ENCODE measurements at regions not wholly inside any gene's neighbourhood (a gene's known extent, or its start where the extent isn't known, plus 50 kb on each side); places are given as distances from the start of the nearest gene placed in this dataset.

DNA sequence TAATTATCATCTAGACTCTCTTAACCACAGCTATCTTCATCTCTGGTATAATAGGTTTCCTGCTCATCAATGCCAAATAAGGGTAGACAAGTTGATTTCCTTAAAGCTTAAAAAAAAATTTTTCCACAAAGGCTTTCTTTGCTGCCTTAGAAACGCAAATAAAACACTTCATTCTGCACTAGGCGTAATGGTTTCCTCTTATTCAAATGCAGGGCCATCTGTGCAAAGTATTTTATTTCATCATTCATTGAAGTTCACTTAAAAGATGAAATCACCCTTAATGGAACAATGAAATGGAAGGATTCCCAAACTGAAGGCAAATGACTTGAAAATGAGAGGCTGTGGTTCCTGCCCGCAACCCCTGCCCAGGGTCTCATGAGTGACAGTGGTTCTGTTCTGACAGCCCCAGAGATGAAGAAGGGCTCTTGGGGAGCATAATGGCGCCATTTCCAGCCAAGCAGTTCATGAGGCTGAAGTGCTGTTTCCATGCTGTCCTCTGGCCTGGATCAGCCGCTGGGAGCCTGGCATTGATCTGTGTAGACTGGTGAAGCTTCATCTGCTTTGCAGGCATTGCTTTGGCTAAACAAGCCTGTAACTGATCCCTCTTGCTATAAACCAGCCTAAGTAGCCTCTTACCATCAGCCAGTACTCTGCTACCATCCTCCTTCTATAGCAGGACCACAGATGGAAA is 276.9 kb upstream of the WWC1 start:
- Histone ChIP-seq H3K36me3 (ENCODE audit: control insufficient read depth in 5 of 5, insufficient read depth in 5 of 5, low read length in 5 of 5) (no peaks in the 10 kb centered on the region), H3K4me1 (ENCODE audit: control insufficient read depth in 5 of 5, insufficient read depth in 5 of 5, low read length in 5 of 5) (no peaks in the 10 kb centered on the region), H3K27ac (ENCODE audit: low read depth, low read length) (no peak overlapping the region), H3K27me3 (ENCODE audit: control insufficient read depth in 5 of 5, insufficient read depth in 4 of 5, low read length in 5 of 5) (no peaks in the 10 kb centered on the region), H3K9me3 (ENCODE audit: control insufficient read depth in 5 of 5, low read length in 5 of 5) (no peaks in the 10 kb centered on the region), H3K4me3 (ENCODE audit: low read depth in 1 of 5, low read length in 5 of 5) (no peak overlapping the region), H3K9ac (ENCODE audit: low read length in 5 of 5) (no peak overlapping the region)

DNA sequence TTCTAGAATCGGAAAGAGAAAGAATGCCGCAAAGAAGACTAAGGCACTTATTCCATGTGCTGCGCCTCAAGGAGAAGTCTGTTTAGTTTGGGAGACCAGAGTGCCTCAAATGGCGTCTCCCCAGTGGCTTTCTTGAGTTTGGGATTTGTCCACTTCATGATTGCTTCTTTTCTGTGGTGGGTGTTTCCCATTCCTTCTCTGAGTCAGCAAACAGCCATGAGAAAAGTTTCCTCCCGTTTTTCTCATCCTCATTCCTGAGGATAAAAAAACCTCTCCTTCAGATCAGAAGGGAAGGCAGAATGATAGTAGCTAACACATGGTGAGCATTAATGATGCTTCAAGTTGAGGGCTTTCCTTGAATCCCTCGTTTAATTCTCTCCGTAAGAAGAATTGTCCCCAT is 275.9 kb upstream of the WWC1 start:
- Histone ChIP-seq H3K9ac (ENCODE audit: low read length in 5 of 5) (no peak overlapping the region), H3K27ac (ENCODE audit: low read depth, low read length) (no peak overlapping the region), H3K4me3 (ENCODE audit: low read depth in 1 of 5, low read length in 5 of 5) (no peak overlapping the region), H3K27me3 (ENCODE audit: control insufficient read depth in 5 of 5, insufficient read depth in 4 of 5, low read length in 5 of 5) (no peaks in the 10 kb centered on the region), H3K4me1 (ENCODE audit: control insufficient read depth in 5 of 5, insufficient read depth in 5 of 5, low read length in 5 of 5) (no peaks in the 10 kb centered on the region), H3K9me3 (ENCODE audit: control insufficient read depth in 5 of 5, low read length in 5 of 5) (no peaks in the 10 kb centered on the region), H3K36me3 (ENCODE audit: control insufficient read depth in 5 of 5, insufficient read depth in 5 of 5, low read length in 5 of 5) (no peaks in the 10 kb centered on the region)

DNA sequence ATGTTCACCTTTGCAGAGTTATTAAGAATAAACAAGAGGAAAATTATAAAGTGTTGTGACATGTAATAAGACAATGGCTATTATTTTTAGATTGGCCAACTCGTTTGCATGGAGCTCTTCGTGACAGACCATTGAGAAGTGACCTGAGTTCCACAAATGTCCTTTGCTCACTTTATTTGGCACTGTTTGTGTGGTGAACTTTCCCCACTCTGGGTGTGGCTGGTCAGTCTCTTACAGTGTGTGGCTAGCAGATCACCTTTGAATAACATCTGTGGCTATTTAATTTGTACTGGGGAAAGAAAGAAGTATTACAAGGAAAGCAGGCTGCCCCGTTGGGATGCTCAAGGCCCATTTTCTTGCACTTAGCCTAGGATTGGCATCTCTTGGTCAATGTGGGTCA is 274.1 kb upstream of the WWC1 start:
- Histone ChIP-seq H3K4me3 (ENCODE audit: low read depth in 1 of 5, low read length in 5 of 5) (no peak overlapping the region), H3K4me1 (ENCODE audit: control insufficient read depth in 5 of 5, insufficient read depth in 5 of 5, low read length in 5 of 5) (no peaks in the 10 kb centered on the region), H3K9me3 (ENCODE audit: control insufficient read depth in 5 of 5, low read length in 5 of 5) (no peaks in the 10 kb centered on the region), H3K9ac (ENCODE audit: low read length in 5 of 5) (no peak overlapping the region), H3K27me3 (ENCODE audit: control insufficient read depth in 5 of 5, insufficient read depth in 4 of 5, low read length in 5 of 5) (no peaks in the 10 kb centered on the region), H3K36me3 (ENCODE audit: control insufficient read depth in 5 of 5, insufficient read depth in 5 of 5, low read length in 5 of 5) (no peaks in the 10 kb centered on the region), H3K27ac (ENCODE audit: low read depth, low read length) (no peak overlapping the region)

DNA sequence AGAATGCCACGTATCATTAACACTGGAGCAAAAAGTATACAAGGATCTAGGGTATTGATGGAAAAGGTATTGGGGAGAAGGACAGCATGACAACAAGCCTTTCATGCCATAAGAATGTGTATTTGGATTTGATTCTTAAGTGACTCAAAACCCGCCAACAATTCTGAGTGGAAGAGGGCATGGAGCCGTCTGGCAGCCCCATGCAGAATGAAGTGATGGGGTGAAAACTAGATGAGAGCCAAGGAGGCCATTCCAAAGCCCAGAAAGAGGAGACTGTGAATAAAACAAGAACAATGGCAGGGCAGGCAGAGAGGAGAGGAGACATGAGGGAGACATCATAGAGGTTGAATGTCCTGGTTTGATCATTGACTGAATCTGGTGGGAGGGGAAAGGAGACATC is 272.3 kb upstream of the WWC1 start:
- Histone ChIP-seq H3K27ac (ENCODE audit: low read depth, low read length) (no peak overlapping the region), H3K4me1 (ENCODE audit: control insufficient read depth in 5 of 5, insufficient read depth in 5 of 5, low read length in 5 of 5) (no peaks in the 10 kb centered on the region), H3K9me3 (ENCODE audit: control insufficient read depth in 5 of 5, low read length in 5 of 5) (no peaks in the 10 kb centered on the region), H3K4me3 (ENCODE audit: low read depth in 1 of 5, low read length in 5 of 5) (no peak overlapping the region), H3K9ac (ENCODE audit: low read length in 5 of 5) (no peak overlapping the region), H3K27me3 (ENCODE audit: control insufficient read depth in 5 of 5, insufficient read depth in 4 of 5, low read length in 5 of 5) (no peaks in the 10 kb centered on the region), H3K36me3 (ENCODE audit: control insufficient read depth in 5 of 5, insufficient read depth in 5 of 5, low read length in 5 of 5) (no peaks in the 10 kb centered on the region)

DNA sequence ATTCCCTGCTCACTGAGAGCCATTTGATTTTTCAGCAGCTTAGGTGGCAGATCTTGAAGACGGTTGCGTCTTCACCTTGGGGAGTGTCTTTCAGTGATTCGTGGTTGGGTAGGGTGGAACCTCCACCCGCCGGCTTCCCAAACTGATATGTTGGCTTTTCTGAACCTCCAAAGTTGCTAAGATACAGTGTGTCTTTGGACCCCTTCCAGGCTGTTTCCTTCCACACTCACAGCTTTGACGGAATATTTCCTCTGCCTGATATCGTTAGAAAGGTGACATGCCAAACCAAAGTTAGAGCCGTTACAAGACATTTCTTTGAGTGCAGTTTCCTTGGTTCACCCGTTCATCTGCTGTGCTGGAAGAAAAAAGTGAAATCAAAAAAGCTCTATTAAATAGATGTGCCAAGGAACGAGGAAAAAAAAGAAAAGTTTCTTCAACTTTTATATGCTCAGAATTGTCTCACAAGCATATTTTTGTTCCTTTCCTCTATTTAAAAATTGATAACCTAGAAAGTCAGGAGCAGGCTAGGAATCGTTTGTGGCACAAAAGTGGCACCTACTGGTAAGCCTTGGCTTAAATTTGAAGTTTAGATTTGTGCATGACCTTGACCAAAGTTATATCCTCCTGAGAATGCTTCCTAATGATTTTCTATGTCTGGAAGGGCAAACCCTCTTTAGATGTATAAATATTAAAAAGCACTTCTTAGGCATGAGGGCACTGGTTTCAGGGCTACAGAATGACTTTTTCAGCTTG is 270.7 kb upstream of the WWC1 start:
- H3K9me3 ChIP-seq (ENCODE audit: control insufficient read depth in 5 of 5, low read length in 5 of 5): no peaks in the 10 kb centered on the region
- H3K4me1 ChIP-seq (ENCODE audit: control insufficient read depth in 5 of 5, insufficient read depth in 5 of 5, low read length in 5 of 5): no peaks in the 10 kb centered on the region
- H3K4me3 ChIP-seq (ENCODE audit: low read depth in 1 of 5, low read length in 5 of 5): no peak overlapping the region
- H3K9ac ChIP-seq (ENCODE audit: low read length in 5 of 5): no peak overlapping the region
- H3K36me3 ChIP-seq (ENCODE audit: control insufficient read depth in 5 of 5, insufficient read depth in 5 of 5, low read length in 5 of 5): no peaks in the 10 kb centered on the region
- H3K27me3 ChIP-seq (ENCODE audit: control insufficient read depth in 5 of 5, insufficient read depth in 4 of 5, low read length in 5 of 5): no peaks in the 10 kb centered on the region
- H3K27ac ChIP-seq (ENCODE audit: low read depth, low read length): no peak overlapping the region

DNA sequence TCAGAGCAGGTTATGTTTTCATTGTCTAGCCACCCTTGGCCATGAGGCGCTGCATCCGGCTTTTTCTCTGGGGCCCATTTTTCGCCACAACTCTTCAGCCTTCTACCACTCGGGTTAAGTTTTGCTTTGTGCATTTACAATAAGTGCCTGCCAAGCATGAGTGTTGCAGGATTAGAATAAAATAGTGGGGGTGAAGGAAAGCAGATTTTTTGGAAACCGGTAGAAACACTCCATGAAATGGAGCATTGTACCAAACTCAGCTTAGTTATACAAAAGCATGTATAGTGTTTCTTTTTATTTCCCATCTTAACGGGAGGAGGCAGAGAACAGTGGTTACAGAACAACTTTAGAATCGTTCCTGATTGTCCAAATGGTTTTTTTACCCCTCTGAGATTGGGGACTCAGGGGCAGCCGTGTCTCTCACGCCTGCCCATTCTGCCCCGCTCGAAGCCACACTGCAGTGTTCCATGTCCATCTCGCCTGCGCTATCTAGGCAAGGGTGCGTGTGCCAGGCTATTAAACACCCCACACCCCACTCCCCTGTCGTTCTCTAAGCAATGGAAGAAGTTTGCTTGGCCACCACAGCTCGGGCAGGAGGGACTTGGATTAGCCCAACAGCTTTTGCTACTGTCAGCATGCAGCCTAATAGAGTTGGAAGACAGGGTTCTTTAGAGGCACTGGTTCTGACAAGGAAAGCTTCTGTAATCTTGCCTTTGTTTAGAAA is 268.8 kb upstream of the WWC1 start:
- Histone ChIP-seq H3K9ac (ENCODE audit: low read length in 5 of 5) (no peak overlapping the region), H3K27ac (ENCODE audit: low read depth, low read length) (no peak overlapping the region), H3K4me3 (ENCODE audit: low read depth in 1 of 5, low read length in 5 of 5) (no peak overlapping the region)

DNA sequence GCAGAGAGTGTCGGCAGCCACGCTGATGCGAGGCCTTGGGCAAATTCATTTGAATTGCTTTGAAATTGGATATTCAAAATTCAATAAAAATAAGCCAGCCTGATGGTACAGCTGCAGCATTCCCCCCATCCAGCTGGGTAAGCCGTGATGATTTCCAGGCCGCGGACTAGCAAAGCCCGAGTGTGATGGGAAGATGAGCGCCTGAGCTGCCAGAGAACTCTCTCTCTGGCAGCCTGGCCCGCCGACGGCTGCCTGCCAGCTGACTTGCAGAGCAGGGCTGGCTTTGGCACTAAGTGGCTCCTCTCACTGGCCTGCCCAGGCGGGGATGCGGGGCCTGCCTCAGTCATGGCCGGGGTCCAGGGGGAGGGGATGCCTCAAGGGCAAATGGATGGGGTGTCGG is 268.3 kb upstream of the WWC1 start:
- Histone ChIP-seq H3K36me3 (ENCODE audit: control insufficient read depth in 5 of 5, insufficient read depth in 5 of 5, low read length in 5 of 5) (no peaks in the 10 kb centered on the region), H3K9me3 (ENCODE audit: control insufficient read depth in 5 of 5, low read length in 5 of 5) (no peaks in the 10 kb centered on the region), H3K4me3 (ENCODE audit: low read depth in 1 of 5, low read length in 5 of 5) (no peak overlapping the region), H3K27ac (ENCODE audit: low read depth, low read length) (no peak overlapping the region), H3K4me1 (ENCODE audit: control insufficient read depth in 5 of 5, insufficient read depth in 5 of 5, low read length in 5 of 5) (no peaks in the 10 kb centered on the region), H3K9ac (ENCODE audit: low read length in 5 of 5) (no peak overlapping the region), H3K27me3 (ENCODE audit: control insufficient read depth in 5 of 5, insufficient read depth in 4 of 5, low read length in 5 of 5) (no peaks in the 10 kb centered on the region)

More for the DNA sequence above, 268.8 kb upstream of the WWC1 start:
- no peaks in the 10 kb centered on the region for H3K36me3 ChIP-seq (ENCODE audit: control insufficient read depth in 5 of 5, insufficient read depth in 5 of 5, low read length in 5 of 5)
- no peaks in the 10 kb centered on the region for H3K4me1 ChIP-seq (ENCODE audit: control insufficient read depth in 5 of 5, insufficient read depth in 5 of 5, low read length in 5 of 5)
- no peaks in the 10 kb centered on the region for H3K9me3 ChIP-seq (ENCODE audit: control insufficient read depth in 5 of 5, low read length in 5 of 5)
- H3K27me3 ChIP-seq (ENCODE audit: control insufficient read depth in 5 of 5, insufficient read depth in 4 of 5, low read length in 5 of 5): no peaks in the 10 kb centered on the region

DNA sequence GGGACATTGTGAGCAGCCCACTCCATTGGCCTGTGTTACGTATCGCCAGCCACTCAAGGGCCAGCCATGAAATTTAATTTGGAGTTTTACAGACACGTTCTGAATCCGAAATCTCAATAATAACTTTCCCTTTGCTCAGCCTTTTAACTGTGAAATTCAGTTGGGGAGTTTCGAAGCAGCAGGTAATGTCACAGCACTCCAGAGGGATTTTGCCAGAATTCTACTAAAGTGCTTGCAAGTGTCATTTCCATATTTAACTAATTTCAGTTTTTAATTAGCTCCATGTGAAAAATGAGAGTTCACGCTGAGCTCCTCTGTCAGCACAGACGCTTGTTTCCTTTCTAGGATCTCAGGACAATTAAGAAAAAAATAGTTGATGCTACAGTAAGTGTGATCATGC is 267.1 kb upstream of the WWC1 start:
- Histone ChIP-seq H3K36me3 (ENCODE audit: control insufficient read depth in 5 of 5, insufficient read depth in 5 of 5, low read length in 5 of 5) (no peaks in the 10 kb centered on the region), H3K4me1 (ENCODE audit: control insufficient read depth in 5 of 5, insufficient read depth in 5 of 5, low read length in 5 of 5) (no peaks in the 10 kb centered on the region), H3K27me3 (ENCODE audit: control insufficient read depth in 5 of 5, insufficient read depth in 4 of 5, low read length in 5 of 5) (no peaks in the 10 kb centered on the region), H3K9me3 (ENCODE audit: control insufficient read depth in 5 of 5, low read length in 5 of 5) (peaks cover 0 to 6% (median 0%) of the 10 kb centered on the region in 5 donors), H3K4me3 (ENCODE audit: low read depth in 1 of 5, low read length in 5 of 5) (no peak overlapping the region), H3K9ac (ENCODE audit: low read length in 5 of 5) (no peak overlapping the region), H3K27ac (ENCODE audit: low read depth, low read length) (no peak overlapping the region)

DNA sequence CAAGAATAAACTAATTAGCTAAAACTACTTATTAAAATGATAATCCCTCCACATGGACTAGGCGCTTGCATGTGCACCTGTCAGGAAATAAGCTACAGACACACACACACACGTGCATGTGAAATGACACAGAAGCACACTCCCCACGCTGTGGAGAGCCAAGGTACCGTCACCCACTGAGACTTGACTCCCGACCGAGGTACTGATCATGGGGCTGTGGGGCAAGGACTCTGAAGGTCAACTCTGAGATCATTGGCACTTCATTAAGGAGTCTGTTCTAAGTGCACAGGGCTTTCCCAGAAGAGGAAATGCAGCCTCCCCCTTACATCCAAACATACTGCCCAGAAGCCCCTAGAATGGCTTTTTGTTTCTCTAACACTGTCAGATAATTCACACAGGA is 264.4 kb upstream of the WWC1 start:
- Histone ChIP-seq H3K4me1 (ENCODE audit: control insufficient read depth in 5 of 5, insufficient read depth in 5 of 5, low read length in 5 of 5) (no peaks in the 10 kb centered on the region), H3K27ac (ENCODE audit: low read depth, low read length) (no peak overlapping the region), H3K9ac (ENCODE audit: low read length in 5 of 5) (no peak overlapping the region), H3K27me3 (ENCODE audit: control insufficient read depth in 5 of 5, insufficient read depth in 4 of 5, low read length in 5 of 5) (no peaks in the 10 kb centered on the region), H3K36me3 (ENCODE audit: control insufficient read depth in 5 of 5, insufficient read depth in 5 of 5, low read length in 5 of 5) (no peaks in the 10 kb centered on the region), H3K9me3 (ENCODE audit: control insufficient read depth in 5 of 5, low read length in 5 of 5) (peaks cover 0 to 6% (median 0%) of the 10 kb centered on the region in 5 donors), H3K4me3 (ENCODE audit: low read depth in 1 of 5, low read length in 5 of 5) (no peak overlapping the region)

DNA sequence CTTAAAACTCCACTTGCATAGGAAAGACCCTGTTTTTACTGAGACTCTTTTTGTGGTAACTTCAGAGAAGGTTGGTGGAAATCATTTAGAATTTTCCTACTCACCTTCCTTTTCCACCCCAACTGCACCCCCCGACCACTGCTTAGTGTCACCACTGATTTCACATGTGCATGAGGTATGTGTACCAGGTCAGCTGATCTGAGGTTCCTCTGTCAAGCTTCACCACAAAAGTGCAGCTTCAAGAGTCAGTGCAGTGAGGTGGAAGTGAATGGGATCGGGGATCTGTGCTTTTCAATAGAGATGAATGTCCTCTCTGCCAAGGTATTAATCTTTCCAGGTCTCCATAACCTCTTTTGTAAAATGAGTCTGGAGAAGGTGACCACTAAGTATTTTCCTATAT is 260.5 kb upstream of the WWC1 start:
- Histone ChIP-seq H3K36me3 (ENCODE audit: control insufficient read depth in 5 of 5, insufficient read depth in 5 of 5, low read length in 5 of 5) (no peaks in the 10 kb centered on the region), H3K9me3 (ENCODE audit: control insufficient read depth in 5 of 5, low read length in 5 of 5) (peaks cover 0 to 6% (median 0%) of the 10 kb centered on the region in 5 donors), H3K4me3 (ENCODE audit: low read depth in 1 of 5, low read length in 5 of 5) (no peak overlapping the region), H3K9ac (ENCODE audit: low read length in 5 of 5) (no peak overlapping the region), H3K27ac (ENCODE audit: low read depth, low read length) (no peak overlapping the region), H3K27me3 (ENCODE audit: control insufficient read depth in 5 of 5, insufficient read depth in 4 of 5, low read length in 5 of 5) (peaks cover 0 to 6% (median 0%) of the 10 kb centered on the region in 5 donors), H3K4me1 (ENCODE audit: control insufficient read depth in 5 of 5, insufficient read depth in 5 of 5, low read length in 5 of 5) (no peaks in the 10 kb centered on the region)

All from subcutaneous abdominal adipose tissue (tissue), 5 donors.